ENCODE measurements at regions not wholly inside any gene's neighbourhood (a gene's known extent, or its start where the extent isn't known, plus 50 kb on each side); places are given as distances from the start of the nearest gene placed in this dataset.

DNA sequence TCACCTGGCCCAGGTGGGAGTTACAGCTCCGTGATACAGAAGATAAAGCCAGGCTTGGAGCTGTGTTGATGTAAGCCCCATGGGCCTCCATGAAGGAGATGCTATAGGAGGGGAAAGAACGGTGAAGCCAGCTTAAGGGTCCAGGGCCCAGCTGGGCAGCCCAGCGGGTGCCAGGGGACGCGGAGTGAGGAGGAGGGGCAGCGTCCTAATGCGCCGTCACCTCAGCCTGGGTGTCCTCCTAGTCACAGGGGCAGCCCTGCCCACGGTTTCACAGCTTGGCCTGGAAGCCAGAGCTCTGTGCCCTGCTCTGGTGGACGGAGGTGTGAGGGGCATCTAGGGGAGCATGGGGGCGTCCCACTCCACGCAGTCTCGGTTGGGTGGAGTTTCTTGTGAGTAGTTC is 52.7 kb upstream of the TTC34 start:
- H3K4me2 ChIP-seq (replicated peaks; ENCODE audit: low read depth, low read length, poor library complexity, severe bottlenecking) = no peak overlapping the region
- no peaks in the 10 kb centered on the region for H3K9me3 Mint-ChIP-seq (ENCODE audit: insufficient read depth)
- WGBS (ENCODE audit: insufficient coverage) = 96% methylated on average over 11 of the region's 13 CpGs
- TF ChIP-seq EZH2 (IDR thresholded peaks at IDR 0.05; ENCODE audit: borderline replicate concordance, insufficient read depth, low read depth, low read length, poor library complexity, severe bottlenecking) = no peak
- TF ChIP-seq, protein P1, sequence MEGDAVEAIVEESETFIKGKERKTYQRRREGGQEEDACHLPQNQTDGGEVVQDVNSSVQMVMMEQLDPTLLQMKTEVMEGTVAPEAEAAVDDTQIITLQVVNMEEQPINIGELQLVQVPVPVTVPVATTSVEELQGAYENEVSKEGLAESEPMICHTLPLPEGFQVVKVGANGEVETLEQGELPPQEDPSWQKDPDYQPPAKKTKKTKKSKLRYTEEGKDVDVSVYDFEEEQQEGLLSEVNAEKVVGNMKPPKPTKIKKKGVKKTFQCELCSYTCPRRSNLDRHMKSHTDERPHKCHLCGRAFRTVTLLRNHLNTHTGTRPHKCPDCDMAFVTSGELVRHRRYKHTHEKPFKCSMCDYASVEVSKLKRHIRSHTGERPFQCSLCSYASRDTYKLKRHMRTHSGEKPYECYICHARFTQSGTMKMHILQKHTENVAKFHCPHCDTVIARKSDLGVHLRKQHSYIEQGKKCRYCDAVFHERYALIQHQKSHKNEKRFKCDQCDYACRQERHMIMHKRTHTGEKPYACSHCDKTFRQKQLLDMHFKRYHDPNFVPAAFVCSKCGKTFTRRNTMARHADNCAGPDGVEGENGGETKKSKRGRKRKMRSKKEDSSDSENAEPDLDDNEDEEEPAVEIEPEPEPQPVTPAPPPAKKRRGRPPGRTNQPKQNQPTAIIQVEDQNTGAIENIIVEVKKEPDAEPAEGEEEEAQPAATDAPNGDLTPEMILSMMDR (IDR thresholded peaks at IDR 0.05) = no peak
- H3K4me3 Mint-ChIP-seq = no peak overlapping the region
- H3K4me1 Mint-ChIP-seq = no peaks in the 10 kb centered on the region
- intact Hi-C loops (cut with micrococcal nuclease) = no loop called here
- POLR2A ChIA-PET = no interaction called here
- no peaks in the 10 kb centered on the region for H3K36me3 ChIP-seq (replicated peaks in 1 of 2; ENCODE audit: control extremely low read depth in 1 of 2, control insufficient read depth in 1 of 2, extremely low read depth in 1 of 2, insufficient read depth in 2 of 2, low read length in 1 of 2)
- H3K27ac ChIP-seq (ENCODE audit: low read length in 2 of 2) = no peak overlapping the region
- no peak overlapping the region for H3K27ac Mint-ChIP-seq
- no peaks in the 10 kb centered on the region for H3K79me2 ChIP-seq (ENCODE audit: control insufficient read depth, insufficient read depth, low read length)
- no peaks in the 10 kb centered on the region for H3K4me1 ChIP-seq (ENCODE audit: control insufficient read depth in 2 of 2, insufficient read depth in 2 of 2, low read length in 2 of 2)
- no peak overlapping the region for H2AFZ ChIP-seq (ENCODE audit: insufficient read depth, low read depth, low read length, poor library complexity, severe bottlenecking)
- H3K27me3 Mint-ChIP-seq = no peaks in the 10 kb centered on the region
- H3K9ac ChIP-seq (ENCODE audit: low read length) = no peak overlapping the region
- CTCF ChIA-PET = no interaction called here
- H4K20me1 ChIP-seq (ENCODE audit: control insufficient read depth, insufficient read depth, low read length, poor library complexity, severe bottlenecking) = no peaks in the 10 kb centered on the region
- DNase-seq (no peak), ATAC-seq (ENCODE audit: low read depth) (no peak)
- H3K4me3 ChIP-seq (ENCODE audit: control extremely low read depth in 1 of 5, extremely low read depth in 1 of 5, insufficient read depth in 1 of 5, low read depth in 2 of 5, low read length in 4 of 5) = no peak overlapping the region
- peaks cover 0 to 11% (median 0%) of the 10 kb centered on the region in 3 donors for H3K9me3 ChIP-seq (ENCODE audit: control extremely low read depth in 1 of 3, control insufficient read depth in 2 of 3, insufficient read depth in 1 of 3, low read length in 2 of 3)
- H3K27me3 ChIP-seq (replicated peaks in 1 of 4; ENCODE audit: control extremely low read depth in 1 of 4, control insufficient read depth in 3 of 4, insufficient read depth in 4 of 4, low read length in 3 of 4) = no peaks in the 10 kb centered on the region

DNA sequence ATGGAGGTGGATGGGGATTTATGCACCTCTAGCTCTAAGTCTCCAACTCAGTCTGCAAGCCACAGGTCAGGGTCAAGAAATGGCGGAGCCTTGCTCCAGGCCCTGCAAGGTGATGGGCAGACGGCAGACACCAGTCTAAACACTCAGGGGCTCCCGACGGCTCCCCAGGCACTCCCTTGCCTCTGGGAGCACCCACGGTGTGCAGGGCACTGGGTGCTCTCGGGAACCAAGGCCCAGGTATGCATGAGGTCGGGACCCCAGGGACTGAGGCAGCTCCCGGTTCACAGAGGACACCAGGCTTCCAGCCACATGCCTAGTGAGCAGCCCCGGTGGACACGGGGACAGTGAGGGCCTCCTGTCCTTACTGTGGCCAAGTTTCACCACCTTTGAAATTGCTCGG is 53.1 kb upstream of the TTC34 start:
- H3K27ac ChIP-seq (ENCODE audit: low read length in 2 of 2) = no peak overlapping the region
- peaks cover 0 to 15% (median 0%) of the 10 kb centered on the region in 3 donors for H3K9me3 ChIP-seq (ENCODE audit: control extremely low read depth in 1 of 3, control insufficient read depth in 2 of 3, insufficient read depth in 1 of 3, low read length in 2 of 3)
- no peak overlapping the region for H3K4me3 ChIP-seq (ENCODE audit: control extremely low read depth in 1 of 5, extremely low read depth in 1 of 5, insufficient read depth in 1 of 5, low read depth in 2 of 5, low read length in 4 of 5)
- TF ChIP-seq EZH2 (IDR thresholded peaks at IDR 0.05; ENCODE audit: borderline replicate concordance, insufficient read depth, low read depth, low read length, poor library complexity, severe bottlenecking) = no peak
- TF ChIP-seq, protein P1 (IDR thresholded peaks at IDR 0.05) = no peak
- Mint-ChIP-seq H3K27ac (no peak overlapping the region), H3K27me3 (no peaks in the 10 kb centered on the region), H3K4me1 (no peaks in the 10 kb centered on the region), H3K4me3 (no peak overlapping the region), H3K9me3 (ENCODE audit: insufficient read depth) (no peaks in the 10 kb centered on the region)
- H2AFZ ChIP-seq (ENCODE audit: insufficient read depth, low read depth, low read length, poor library complexity, severe bottlenecking) = no peak overlapping the region
- intact Hi-C loops (cut with micrococcal nuclease) = no loop called here
- ATAC-seq (ENCODE audit: low read depth) = no peak
- 90% methylated on average over 11 of the region's 11 CpGs for WGBS (ENCODE audit: insufficient coverage)
- no peak overlapping the region for H3K4me2 ChIP-seq (replicated peaks; ENCODE audit: low read depth, low read length, poor library complexity, severe bottlenecking)
- no peaks in the 10 kb centered on the region for H3K36me3 ChIP-seq (replicated peaks in 1 of 2; ENCODE audit: control extremely low read depth in 1 of 2, control insufficient read depth in 1 of 2, extremely low read depth in 1 of 2, insufficient read depth in 2 of 2, low read length in 1 of 2)
- H3K79me2 ChIP-seq (ENCODE audit: control insufficient read depth, insufficient read depth, low read length) = no peaks in the 10 kb centered on the region
- ChIA-PET CTCF (no interaction called here), POLR2A (no interaction called here)
- H3K27me3 ChIP-seq (replicated peaks in 1 of 4; ENCODE audit: control extremely low read depth in 1 of 4, control insufficient read depth in 3 of 4, insufficient read depth in 4 of 4, low read length in 3 of 4) = no peaks in the 10 kb centered on the region
- no peaks in the 10 kb centered on the region for H4K20me1 ChIP-seq (ENCODE audit: control insufficient read depth, insufficient read depth, low read length, poor library complexity, severe bottlenecking)
- DNase-seq = no peak
- no peaks in the 10 kb centered on the region for H3K4me1 ChIP-seq (ENCODE audit: control insufficient read depth in 2 of 2, insufficient read depth in 2 of 2, low read length in 2 of 2)
- no peak overlapping the region for H3K9ac ChIP-seq (ENCODE audit: low read length)
